ENCODE measurements at regions not wholly inside any gene's neighbourhood (a gene's known extent, or its start where the extent isn't known, plus 50 kb on each side); places are given as distances from the start of the nearest gene placed in this dataset.

- Mint-ChIP-seq H3K27ac (no peak overlapping the region), H3K27me3 (no peaks in the 10 kb centered on the region), H3K4me3 (no peak overlapping the region), H3K9me3 (peaks cover 3% of the 10 kb centered on the region), H3K4me1 (no peaks in the 10 kb centered on the region), H3K36me3 (ENCODE audit: low read depth) (no peaks in the 10 kb centered on the region)
- ATAC-seq (ENCODE audit: low read depth) (no peak), DNase-seq (no peak)
- ChIA-PET POLR2A (no interaction called here), CTCF (no interaction called here)
- TF ChIP-seq CTCF (IDR thresholded peaks at IDR 0.05): no peak
- intact Hi-C loops (cut with micrococcal nuclease): no loop called here
Measured at GRCh38 chr7:42338916-42339540, 102.0 kb upstream of the GLI3 start.

DNA sequence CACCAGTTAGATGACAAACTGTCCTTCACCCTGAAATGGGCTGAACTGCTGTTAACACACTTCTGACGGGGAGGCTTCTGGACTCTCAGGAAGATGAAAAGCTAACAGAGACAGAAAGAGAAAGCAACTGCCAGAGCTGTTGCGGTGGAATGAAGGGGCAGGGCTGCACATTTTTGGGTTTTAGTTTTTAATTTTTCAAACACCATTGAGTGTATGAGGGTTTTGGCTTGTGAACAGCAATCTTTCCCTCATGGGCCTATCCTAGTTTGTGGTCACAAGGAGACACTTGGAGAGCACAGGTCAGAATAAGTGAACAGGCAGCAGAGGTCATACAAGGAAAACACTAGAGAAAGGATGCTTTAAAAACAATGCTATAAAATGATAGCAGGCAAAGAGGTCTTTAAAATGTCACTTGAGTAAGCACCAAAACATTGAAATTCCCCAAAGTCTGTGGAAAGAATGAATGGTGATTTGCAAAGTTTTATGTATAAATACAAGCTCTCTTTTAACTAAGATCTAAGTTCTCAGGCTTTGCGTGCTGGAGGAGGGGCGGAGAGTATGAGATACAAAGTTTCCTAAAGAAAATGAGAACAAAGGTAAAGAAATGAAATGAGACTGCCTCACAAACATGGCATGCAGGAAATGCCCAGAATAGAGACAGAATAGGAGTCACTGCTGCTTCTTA, 101.4 kb upstream of the GLI3 start:
- ChIA-PET POLR2A (no interaction called here), CTCF (no interaction called here)
- Mint-ChIP-seq H3K27ac (no peak overlapping the region), H3K27me3 (no peaks in the 10 kb centered on the region), H3K9me3 (peaks cover 3% of the 10 kb centered on the region), H3K4me3 (no peak overlapping the region), H3K4me1 (no peaks in the 10 kb centered on the region), H3K36me3 (ENCODE audit: low read depth) (no peaks in the 10 kb centered on the region)
- no peak for DNase-seq
- TF ChIP-seq CTCF (IDR thresholded peaks at IDR 0.05): no peak
- no peak for ATAC-seq (ENCODE audit: low read depth)
- intact Hi-C loops (cut with micrococcal nuclease): no loop called here

GRCh38 chr7:42337225-42337905, 100.4 kb upstream of the GLI3 start:
- no peak for DNase-seq
- Mint-ChIP-seq H3K27me3 (no peaks in the 10 kb centered on the region), H3K27ac (no peak overlapping the region), H3K4me3 (no peak overlapping the region), H3K36me3 (ENCODE audit: low read depth) (no peaks in the 10 kb centered on the region), H3K4me1 (no peaks in the 10 kb centered on the region), H3K9me3 (peaks cover 9% of the 10 kb centered on the region)
- TF ChIP-seq CTCF (IDR thresholded peaks at IDR 0.05): no peak
- ATAC-seq (ENCODE audit: low read depth): no peak
- intact Hi-C loops (cut with micrococcal nuclease): no loop called here
- ChIA-PET POLR2A (no interaction called here), CTCF (no interaction called here)

DNA sequence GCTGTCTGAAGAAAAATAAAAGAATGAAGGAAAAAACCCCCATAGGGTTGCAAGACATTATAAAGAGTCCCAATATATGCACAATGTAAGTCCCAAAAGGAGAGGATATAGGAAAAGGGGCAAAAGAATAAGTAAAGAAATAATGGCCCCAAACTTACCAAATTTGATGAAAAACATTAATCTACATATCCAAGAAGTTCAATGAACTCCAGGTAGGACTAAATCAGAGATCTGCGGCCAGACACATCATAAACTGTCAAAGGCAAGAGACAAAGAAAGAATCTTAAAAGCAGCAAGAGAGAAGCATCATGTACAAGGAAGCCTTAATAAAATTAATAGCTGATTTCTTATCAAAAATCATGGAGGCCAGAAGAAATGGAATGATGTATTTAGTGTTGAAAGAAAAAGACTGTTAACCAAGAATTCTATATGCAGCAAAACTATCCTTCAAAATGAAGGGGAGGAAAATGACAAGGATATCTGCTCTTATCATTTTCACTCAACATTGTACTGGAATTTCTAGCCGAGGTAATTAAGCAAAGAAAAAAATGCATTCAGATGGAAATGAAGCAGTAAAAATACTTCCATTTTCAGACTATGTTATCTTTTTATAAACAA, 95.7 kb upstream of the GLI3 start:
- no peaks in the 10 kb centered on the region for H3K4me1 Mint-ChIP-seq
- TF ChIP-seq CTCF (IDR thresholded peaks at IDR 0.05): no peak

DNA sequence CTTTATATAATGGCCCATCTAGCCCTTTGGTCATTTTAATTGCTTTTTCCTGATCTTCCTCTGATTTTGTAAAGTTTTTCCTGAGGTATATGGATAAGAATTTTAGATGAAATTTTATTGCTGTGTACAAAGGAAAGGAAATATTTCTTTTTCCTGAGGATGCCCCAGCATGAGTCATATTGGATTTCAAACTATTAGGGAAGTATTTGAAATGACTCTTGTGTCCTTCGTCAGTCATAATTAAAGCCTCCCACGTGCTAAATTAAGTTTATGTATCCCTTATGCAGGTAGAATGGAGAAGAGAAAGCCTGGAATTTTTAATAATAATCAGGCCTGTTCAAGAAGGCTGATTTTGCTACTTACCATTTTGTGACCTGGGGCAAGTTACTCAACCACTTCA, 82.6 kb upstream of the GLI3 start:
- TF ChIP-seq CTCF (IDR thresholded peaks at IDR 0.05): no peak
- Mint-ChIP-seq H3K27ac (no peak overlapping the region), H3K9me3 (no peaks in the 10 kb centered on the region), H3K36me3 (ENCODE audit: low read depth) (no peaks in the 10 kb centered on the region), H3K4me3 (no peak overlapping the region), H3K27me3 (peaks cover 4% of the 10 kb centered on the region), H3K4me1 (peaks cover 6% of the 10 kb centered on the region)
- ATAC-seq (ENCODE audit: low read depth): no peak
- intact Hi-C loops (cut with micrococcal nuclease): no loop called here
- POLR2A ChIA-PET: no interaction called here
- no peak for DNase-seq
- CTCF ChIA-PET: no interaction called here

More for the DNA sequence above, 95.7 kb upstream of the GLI3 start:
- CTCF ChIA-PET: no interaction called here
- no peak overlapping the region for H3K4me3 Mint-ChIP-seq
- POLR2A ChIA-PET: no interaction called here
- DNase-seq (no peak), ATAC-seq (ENCODE audit: low read depth) (no peak)
- no peaks in the 10 kb centered on the region for H3K36me3 Mint-ChIP-seq (ENCODE audit: low read depth)
- intact Hi-C loops (cut with micrococcal nuclease): no loop called here
- H3K9me3 Mint-ChIP-seq: peaks cover 14% of the 10 kb centered on the region
- no peak overlapping the region for H3K27ac Mint-ChIP-seq
- no peaks in the 10 kb centered on the region for H3K27me3 Mint-ChIP-seq

All from activated B cell treated with CpG ODN at 0.5 μM for 24 hours (primary cell).